ENCODE measurements at regions not wholly inside any gene's neighbourhood (a gene's known extent, or its start where the extent isn't known, plus 50 kb on each side); places are given as distances from the start of the nearest gene placed in this dataset.

DNA sequence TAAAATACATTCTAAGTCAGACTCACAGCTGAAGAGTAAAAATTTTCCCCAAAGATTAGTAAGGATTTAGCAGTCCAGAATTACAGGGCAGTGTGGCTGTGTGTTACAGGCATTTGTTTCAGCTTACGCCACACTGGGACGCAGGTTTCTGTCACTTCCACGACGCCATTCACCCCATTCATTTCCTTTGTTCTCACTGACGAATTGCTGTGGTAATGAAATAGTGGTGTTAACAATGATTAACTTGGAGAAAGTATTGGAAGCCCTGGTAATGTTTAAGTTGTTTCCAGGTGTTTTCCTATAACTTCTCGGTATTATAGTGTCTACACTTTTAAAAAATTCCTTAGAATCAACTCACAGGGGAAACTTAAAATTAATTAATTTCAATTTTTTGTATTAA is 370.9 kb downstream of the SH2D4B start:
- no peaks in the 10 kb centered on the region for H3K27me3 ChIP-seq
- TF ChIP-seq POLR2A (IDR thresholded peaks at IDR 0.05), result no peak
- TF ChIP-seq EP300 (IDR thresholded peaks at IDR 0.05), result no peak
- TF ChIP-seq, protein P1, sequence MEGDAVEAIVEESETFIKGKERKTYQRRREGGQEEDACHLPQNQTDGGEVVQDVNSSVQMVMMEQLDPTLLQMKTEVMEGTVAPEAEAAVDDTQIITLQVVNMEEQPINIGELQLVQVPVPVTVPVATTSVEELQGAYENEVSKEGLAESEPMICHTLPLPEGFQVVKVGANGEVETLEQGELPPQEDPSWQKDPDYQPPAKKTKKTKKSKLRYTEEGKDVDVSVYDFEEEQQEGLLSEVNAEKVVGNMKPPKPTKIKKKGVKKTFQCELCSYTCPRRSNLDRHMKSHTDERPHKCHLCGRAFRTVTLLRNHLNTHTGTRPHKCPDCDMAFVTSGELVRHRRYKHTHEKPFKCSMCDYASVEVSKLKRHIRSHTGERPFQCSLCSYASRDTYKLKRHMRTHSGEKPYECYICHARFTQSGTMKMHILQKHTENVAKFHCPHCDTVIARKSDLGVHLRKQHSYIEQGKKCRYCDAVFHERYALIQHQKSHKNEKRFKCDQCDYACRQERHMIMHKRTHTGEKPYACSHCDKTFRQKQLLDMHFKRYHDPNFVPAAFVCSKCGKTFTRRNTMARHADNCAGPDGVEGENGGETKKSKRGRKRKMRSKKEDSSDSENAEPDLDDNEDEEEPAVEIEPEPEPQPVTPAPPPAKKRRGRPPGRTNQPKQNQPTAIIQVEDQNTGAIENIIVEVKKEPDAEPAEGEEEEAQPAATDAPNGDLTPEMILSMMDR (IDR thresholded peaks at IDR 0.05), result no peak
- intact Hi-C loops (cut with DNase I), result no loop called here
- H3K27ac ChIP-seq, result no peak overlapping the region
- DNase-seq, result no peak
- H3K9me3 ChIP-seq, result no peaks in the 10 kb centered on the region
- 42 to 46% (median 42%) methylated on average over 6 of the region's 6 CpGs for whole genome bisulfite sequencing, 3 donors
- no peak overlapping the region for H3K4me3 ChIP-seq
- no peaks in the 10 kb centered on the region for H3K36me3 ChIP-seq
- no peaks in the 10 kb centered on the region for H3K4me1 ChIP-seq (ENCODE audit: insufficient read depth)

DNA sequence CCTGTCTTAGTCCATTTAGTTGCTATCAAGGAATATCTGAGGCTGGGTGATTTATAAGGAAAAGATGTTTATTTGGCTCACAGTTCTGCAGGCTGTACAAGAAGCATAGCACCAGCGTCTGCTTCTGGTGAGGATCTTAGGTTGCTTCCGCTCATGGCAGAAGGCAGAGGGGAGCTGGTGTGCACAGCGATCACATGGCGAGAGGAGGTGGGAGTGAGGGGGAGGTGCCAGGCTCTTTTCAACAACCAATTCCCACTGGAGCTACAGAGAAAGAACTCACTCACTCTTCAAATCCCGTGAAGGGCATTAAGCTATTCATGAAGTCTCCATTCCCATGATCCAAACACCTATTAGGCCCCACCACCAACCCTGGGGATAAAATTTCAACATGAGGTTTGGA is 371.6 kb downstream of the SH2D4B start:
- Histone ChIP-seq H3K9me3 (no peaks in the 10 kb centered on the region), H3K4me3 (no peak overlapping the region), H3K27ac (no peak overlapping the region), H3K27me3 (no peaks in the 10 kb centered on the region), H3K4me1 (ENCODE audit: insufficient read depth) (no peaks in the 10 kb centered on the region), H3K36me3 (no peaks in the 10 kb centered on the region)
- intact Hi-C loops (cut with DNase I), result no loop called here
- no peak for DNase-seq
- WGBS, 3 donors, result 22 to 29% (median 22%) methylated on average over 5 of the region's 5 CpGs
- TF ChIP-seq POLR2A (IDR thresholded peaks at IDR 0.05) (no peak), EP300 (IDR thresholded peaks at IDR 0.05) (no peak)
- TF ChIP-seq, protein P1 (IDR thresholded peaks at IDR 0.05), result no peak

DNA sequence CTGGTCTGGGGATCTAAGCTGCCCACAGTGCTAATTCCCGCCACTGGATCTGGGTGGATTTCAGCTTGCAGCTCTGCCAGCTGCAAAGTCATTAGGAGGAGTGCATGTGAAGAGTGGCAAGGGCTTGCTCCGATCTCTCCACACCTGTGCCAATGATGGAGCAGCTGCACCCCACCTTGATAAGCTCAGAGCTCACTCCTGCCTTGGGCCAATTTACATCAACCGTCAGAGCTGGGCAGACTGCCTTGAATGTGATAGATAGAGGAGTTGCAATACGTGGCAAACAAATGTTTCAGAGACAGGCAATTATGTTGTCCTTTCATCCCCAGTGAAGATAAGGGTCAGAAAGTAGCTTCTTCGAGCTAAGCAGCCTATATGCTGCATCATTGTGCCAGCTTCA is 379.9 kb downstream of the SH2D4B start:
- no peak for DNase-seq
- Histone ChIP-seq H3K9me3 (no peaks in the 10 kb centered on the region), H3K4me3 (no peak overlapping the region), H3K27me3 (no peaks in the 10 kb centered on the region), H3K36me3 (no peaks in the 10 kb centered on the region), H3K27ac (no peak overlapping the region), H3K4me1 (ENCODE audit: insufficient read depth) (no peaks in the 10 kb centered on the region)
- intact Hi-C loops (cut with DNase I), result no loop called here
- TF ChIP-seq, protein P1 (IDR thresholded peaks at IDR 0.05), result no peak
- TF ChIP-seq POLR2A (IDR thresholded peaks at IDR 0.05) (no peak), EP300 (IDR thresholded peaks at IDR 0.05) (no peak)
- WGBS, 3 donors, result 12 to 43% (median 17%) methylated on average over 5 of the region's 5 CpGs

DNA sequence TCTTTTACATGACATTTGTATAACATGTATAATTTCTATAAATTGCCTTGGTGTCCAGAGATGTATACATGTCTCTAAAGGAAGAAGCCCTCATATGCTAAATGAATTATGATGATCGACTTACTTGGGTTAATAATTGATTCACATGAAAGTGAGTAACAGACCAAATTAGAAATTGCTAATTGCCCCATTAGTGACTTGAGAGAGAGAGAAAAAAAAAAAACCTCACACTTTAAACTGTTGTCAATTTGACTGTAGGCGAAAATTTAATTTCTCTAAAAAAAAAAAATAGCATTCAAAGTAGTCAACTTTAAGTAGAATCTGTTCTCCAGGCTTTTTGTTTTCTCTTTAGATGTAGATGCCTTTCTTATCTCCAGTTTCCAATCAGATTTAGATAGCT is 383.3 kb downstream of the SH2D4B start:
- Histone ChIP-seq H3K36me3 (no peaks in the 10 kb centered on the region), H3K27ac (no peak overlapping the region), H3K9me3 (no peaks in the 10 kb centered on the region), H3K4me3 (no peak overlapping the region), H3K27me3 (no peaks in the 10 kb centered on the region), H3K4me1 (ENCODE audit: insufficient read depth) (no peaks in the 10 kb centered on the region)
- WGBS, 3 donors, result 83 to 88% (median 86%) methylated on average over 2 of the region's 2 CpGs
- no peak for DNase-seq
- intact Hi-C loops (cut with DNase I), result no loop called here
- TF ChIP-seq POLR2A (IDR thresholded peaks at IDR 0.05), result no peak
- no peak for TF ChIP-seq EP300 (IDR thresholded peaks at IDR 0.05)
- TF ChIP-seq, protein P1 (IDR thresholded peaks at IDR 0.05), result no peak
